Common myeloid progenitor, CD34-positive (primary cell): ENCODE measurements at regions not wholly inside any gene's neighbourhood (a gene's known extent, or its start where the extent isn't known, plus 50 kb on each side); places are given as distances from the start of the nearest gene placed in this dataset.
A peak's percentile ranks its signal among the peaks of the same experiment; 100 is the strongest.

Source experiments
- CTCF ChIA-PET: fragments of 350-600 bp; sonication (Branson Sonifier 250); formaldehyde crosslinking; loops from one replicate; lab custom pipeline; 2021; ENCODE audit warnings: antibody characterized with exemption; lab: Charles Lee
- POLR2A ChIA-PET: fragments of 350-600 bp; sonication (Branson Sonifier 250); formaldehyde crosslinking; loops from one replicate; lab custom pipeline; 2021; ENCODE audit warnings: antibody characterized with exemption; lab: Charles Lee
- DNase-seq, 3 donors: peaks; one replicate each; pipeline versions ENCODE4 v3.0.0 to v3.0.0-alpha.2; 2013
- H3K27ac ChIP-seq, 2 experiments: 1 replicate in 1 of 2; 2 replicates in 1 of 2; pipeline ENCODE4 v1.7.0; 2013; ENCODE audit warnings: inconsistent platforms in 2 of 2, low read length in 2 of 2, mild to moderate bottlenecking in 2 of 2, low read depth in 1 of 2, moderate library complexity in 1 of 2; ENCODE audit not compliant: severe bottlenecking in 2 of 2, insufficient read depth in 1 of 2, poor library complexity in 1 of 2
- H3K27me3 ChIP-seq, 5 experiments: replicated peaks in 2 of 5; 1 replicate in 3 of 5; 2 replicates in 2 of 5; pipeline versions ENCODE4 v1.6.1 to v1.7.0; 2013; ENCODE audit warnings: low read length in 4 of 5, mild to moderate bottlenecking in 2 of 5, moderate library complexity in 2 of 5, inconsistent platforms in 1 of 5; ENCODE audit not compliant: insufficient read depth in 5 of 5, control insufficient read depth in 4 of 5
- H3K36me3 ChIP-seq, 4 experiments: 1 replicate in 2 of 4; 2 replicates in 2 of 4; pipeline versions ENCODE4 v1.6.1 to v1.7.0; 2013; ENCODE audit warnings: low read length in 3 of 4, control low read depth in 1 of 4, mild to moderate bottlenecking in 1 of 4; ENCODE audit not compliant: control insufficient read depth in 4 of 4, insufficient read depth in 4 of 4
- H3K4me1 ChIP-seq, 4 experiments: 1 replicate in 3 of 4; 2 replicates in 1 of 4; pipeline versions ENCODE4 v1.6.1 to v1.7.1; 2013; ENCODE audit warnings: low read length in 3 of 4, mild to moderate bottlenecking in 3 of 4, control low read depth in 1 of 4, inconsistent platforms in 1 of 4, moderate library complexity in 1 of 4; ENCODE audit not compliant: control insufficient read depth in 4 of 4, insufficient read depth in 4 of 4; ENCODE audit errors: control extremely low read depth in 1 of 4
- H3K4me3 ChIP-seq, 7 experiments: 1 replicate in 4 of 7; 2 replicates in 3 of 7; pipeline versions ENCODE4 v1.5.1 to v1.7.0; 2013; ENCODE audit warnings: mild to moderate bottlenecking in 7 of 7, low read length in 6 of 7, moderate library complexity in 6 of 7, inconsistent platforms in 2 of 7, low read depth in 2 of 7, control low read depth in 1 of 7; ENCODE audit not compliant: insufficient read depth in 4 of 7, control insufficient read depth in 1 of 7; ENCODE audit errors: extremely low read depth in 1 of 7
- H3K9me3 ChIP-seq, 5 experiments: 1 replicate in 4 of 5; 2 replicates in 1 of 5; pipeline versions ENCODE4 v1.6.1 to v1.7.1; 2013; ENCODE audit warnings: low read length in 4 of 5, mild to moderate bottlenecking in 2 of 5, inconsistent platforms in 1 of 5, low read depth in 1 of 5, moderate library complexity in 1 of 5; ENCODE audit not compliant: control insufficient read depth in 4 of 5, insufficient read depth in 2 of 5; ENCODE audit errors: control extremely low read depth in 1 of 5
- WGBS: methylation state at CpG from one replicate; pipeline ENCODE4 v1.1.5; 2013; ENCODE audit not compliant: insufficient coverage; 5-methylcytosine and 5-hydroxymethylcytosine counted together

DNA sequence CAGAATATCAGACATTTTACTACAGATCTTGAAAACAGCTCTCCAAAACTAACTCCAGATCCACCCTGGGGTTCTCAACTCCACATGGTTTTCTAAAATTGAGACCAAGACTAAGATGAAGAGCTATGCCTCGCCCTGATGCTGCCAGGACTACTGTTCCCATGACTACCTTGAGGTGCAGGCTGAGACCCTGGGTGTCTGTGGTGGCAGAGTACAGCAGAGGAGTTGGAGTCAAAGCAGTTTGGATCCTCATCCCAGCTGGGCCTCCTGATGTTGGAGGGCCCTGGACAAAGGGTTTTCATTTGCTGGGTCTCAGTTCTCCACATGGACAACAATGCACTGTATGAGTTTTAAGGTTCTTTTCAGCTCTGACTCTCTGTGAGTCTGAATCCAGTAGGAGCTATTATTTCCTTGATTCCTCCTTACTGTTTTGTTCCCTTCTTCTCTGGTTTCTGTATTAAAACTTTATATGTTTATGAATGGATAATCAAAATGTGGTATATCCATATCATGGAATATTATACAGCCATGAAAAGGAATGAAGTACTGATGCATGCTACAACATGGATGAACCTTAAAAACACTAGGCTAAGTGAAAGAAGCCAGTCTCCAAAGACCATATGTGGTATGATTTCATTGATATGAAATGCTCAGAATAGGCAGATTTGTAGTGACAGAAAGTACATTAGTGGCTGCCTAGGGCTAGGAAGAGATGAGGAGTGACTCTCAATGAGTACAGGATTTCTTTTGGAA is 93.0 kb downstream of the CPN2 start:
- ChIA-PET POLR2A (no interaction called here), CTCF (interaction anchor here (0.7 to 1.9 kb wide), 9 partner anchors 9 to 477 kb away, joined by 3 to 6 read pairs (median 4); no protein-coding TSS in a partner anchor)
- WGBS = 92% methylated on average over 1 of the region's 1 CpG
- Histone ChIP-seq H3K27me3 (no peaks in the 10 kb centered on the region), H3K4me1 (peaks cover 7 to 38% (median 32%) of the 10 kb centered on the region in 4 experiments), H3K36me3 (no peaks in the 10 kb centered on the region), H3K4me3 (peak overlapping the region in 1 of 7 experiments; percentile 1), H3K9me3 (peaks cover 0 to 3% (median 0%) of the 10 kb centered on the region in 5 experiments), H3K27ac (no peak overlapping the region)
- DNase-seq = no peak

DNA sequence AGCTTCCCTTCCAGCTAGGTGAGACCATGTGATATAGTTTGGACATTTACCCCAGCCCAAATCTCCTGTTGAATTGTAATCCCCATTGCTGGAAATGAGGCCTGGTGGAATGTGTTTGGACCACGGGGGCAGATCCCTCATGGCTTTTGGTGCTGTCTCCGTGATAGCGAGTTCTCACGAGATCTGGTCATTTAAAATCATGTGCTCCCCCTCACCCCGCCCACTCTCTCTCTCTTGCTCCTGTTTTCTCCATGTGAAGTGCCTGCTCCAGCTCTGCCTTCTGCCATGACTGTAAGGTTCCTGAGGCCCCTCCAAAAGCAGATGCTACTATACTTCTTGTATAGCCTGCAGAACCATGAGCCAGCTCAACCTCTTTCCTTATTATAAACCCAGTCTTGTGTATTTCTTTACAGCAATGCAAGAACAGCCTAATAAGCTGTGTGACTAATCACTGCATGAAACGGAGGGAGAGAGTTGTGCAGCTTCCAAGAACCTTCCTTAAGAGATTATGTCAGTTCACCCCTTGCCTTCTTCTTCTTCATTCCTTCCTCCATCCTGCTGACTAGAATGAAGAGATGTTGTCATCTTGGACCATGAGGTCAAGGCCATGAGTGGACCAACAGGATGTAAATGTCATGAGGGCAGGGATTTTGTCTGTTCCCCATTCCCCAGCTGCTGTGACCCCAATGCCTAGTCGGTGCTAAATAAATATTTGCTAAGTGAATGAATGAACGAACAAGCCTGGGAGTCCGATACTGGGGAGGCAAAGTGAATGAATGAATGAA is 91.0 kb downstream of the CPN2 start:
- ChIA-PET CTCF (interaction anchor here (0.6 to 1.9 kb wide), 5 partner anchors 11 to 480 kb away, joined by 3 to 5 read pairs (median 3); no protein-coding TSS in a partner anchor), POLR2A (no interaction called here)
- Histone ChIP-seq H3K27me3 (no peaks in the 10 kb centered on the region), H3K9me3 (peaks cover 0 to 3% (median 0%) of the 10 kb centered on the region in 5 experiments), H3K4me3 (no peak overlapping the region), H3K4me1 (peaks cover 7 to 34% (median 24%) of the 10 kb centered on the region in 4 experiments), H3K36me3 (no peaks in the 10 kb centered on the region), H3K27ac (no peak overlapping the region)
- 86% methylated on average over 9 of the region's 9 CpGs for WGBS
- no peak for DNase-seq

- CTCF ChIA-PET = no interaction called here
- Histone ChIP-seq H3K27me3 (no peaks in the 10 kb centered on the region), H3K4me1 (peaks cover 2 to 34% (median 18%) of the 10 kb centered on the region in 4 experiments), H3K4me3 (no peak overlapping the region), H3K27ac (no peak overlapping the region), H3K9me3 (peaks cover 0 to 3% (median 0%) of the 10 kb centered on the region in 5 experiments), H3K36me3 (no peaks in the 10 kb centered on the region)
- no peak for DNase-seq
- WGBS = 98% methylated on average over 6 of the region's 6 CpGs
- POLR2A ChIA-PET = interaction anchor here (0.7 kb wide), 1 partner anchor 65 kb away, joined by 3 read pairs; no protein-coding TSS in a partner anchor
Observed at GRCh38 chr3:194261581-194262063, 89.5 kb downstream of the CPN2 start.

DNA sequence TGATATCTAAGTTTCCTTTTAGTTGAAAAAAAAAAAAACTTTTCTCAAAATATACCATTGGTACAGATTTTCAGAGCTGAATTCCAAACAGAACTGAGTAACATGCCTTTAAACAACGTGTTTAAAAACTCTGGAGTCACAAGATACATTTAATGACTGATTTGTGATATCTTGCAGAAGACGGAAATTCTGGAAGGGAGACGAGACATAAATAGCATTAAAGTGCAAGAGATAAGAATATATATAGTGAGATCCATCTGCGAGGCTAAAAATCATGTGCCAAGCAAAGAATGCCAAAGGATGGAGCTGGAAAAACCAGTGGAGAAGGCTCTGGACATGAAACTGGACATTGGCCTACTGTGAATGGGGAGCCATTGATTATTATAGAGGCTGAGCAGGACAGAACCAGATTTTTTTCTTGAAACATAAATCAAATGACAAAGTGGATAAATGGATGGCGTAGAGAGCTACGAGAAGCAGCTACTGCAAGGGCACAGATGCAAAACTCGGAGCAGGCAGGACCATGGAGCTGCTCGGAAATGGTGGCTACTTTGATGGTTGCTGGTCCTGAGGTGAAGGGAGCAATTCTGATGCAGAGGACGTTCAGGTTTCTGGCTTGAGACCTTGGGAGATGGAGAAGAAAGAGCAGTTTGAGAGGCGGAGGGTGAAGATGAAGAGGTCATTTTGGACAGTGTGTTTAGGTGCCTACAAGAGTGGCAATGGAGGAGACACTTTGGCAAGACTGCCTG is 88.8 kb downstream of the CPN2 start:
- CTCF ChIA-PET = interaction anchor here (0.8 to 2.4 kb wide), 3 partner anchors 122 to 596 kb away, joined by 3 to 6 read pairs (median 4); no protein-coding TSS in a partner anchor
- no peaks in the 10 kb centered on the region for H3K36me3 ChIP-seq
- no peak overlapping the region for H3K4me3 ChIP-seq
- DNase-seq = no peak
- no peaks in the 10 kb centered on the region for H3K27me3 ChIP-seq
- 88% methylated on average over 10 of the region's 10 CpGs for WGBS
- peaks cover 0 to 3% (median 0%) of the 10 kb centered on the region in 5 experiments for H3K9me3 ChIP-seq
- H3K27ac ChIP-seq = no peak overlapping the region
- H3K4me1 ChIP-seq = peaks cover 0 to 31% (median 11%) of the 10 kb centered on the region in 4 experiments
- POLR2A ChIA-PET = interaction anchor here (0.7 kb wide), 1 partner anchor 66 kb away, joined by 3 read pairs; no protein-coding TSS in a partner anchor

GRCh38 chr3:194262925-194263305 is 88.2 kb downstream of the CPN2 start:
- DNase-seq = no peak
- Histone ChIP-seq H3K27me3 (no peaks in the 10 kb centered on the region), H3K4me1 (peaks cover 0 to 35% (median 10%) of the 10 kb centered on the region in 4 experiments), H3K9me3 (peaks cover 0 to 2% (median 0%) of the 10 kb centered on the region in 5 experiments), H3K27ac (no peak overlapping the region), H3K36me3 (no peaks in the 10 kb centered on the region), H3K4me3 (no peak overlapping the region)
- CTCF ChIA-PET = interaction anchor here (0.7 to 2.4 kb wide), 7 partner anchors 12 to 597 kb away, joined by 3 to 6 read pairs (median 4); no protein-coding TSS in a partner anchor
- WGBS = 100% methylated on average over 3 of the region's 5 CpGs
- POLR2A ChIA-PET = interaction anchor here (1.3 kb wide), 1 partner anchor 57 kb away, joined by 4 read pairs; no protein-coding TSS in a partner anchor
